Uterus (tissue), 3 donors: ENCODE measurements at regions not wholly inside any gene's neighbourhood (a gene's known extent, or its start where the extent isn't known, plus 50 kb on each side); places are given as distances from the start of the nearest gene placed in this dataset.

Experiments used
- DNase-seq, 2 donors: peaks; one replicate each; pipeline ENCODE4 v3.0.0-alpha.2; 2019 to 2020
- H3K27ac ChIP-seq, 2 donors: fragments of 200-600 bp; sonication (generic); 1 replicate in 1 of 2; 2 replicates in 1 of 2; pipeline ENCODE4 v1.5.1; 2016 to 2018
- H3K27me3 ChIP-seq, 2 donors: fragments of 200-600 bp; sonication (generic); one replicate each; pipeline ENCODE4 v1.5.1; 2018 to 2019; ENCODE audit warnings: control low read depth in 1 of 2
- H3K36me3 ChIP-seq, 2 donors: fragments of 200-600 bp; sonication (generic); one replicate each; pipeline ENCODE4 v1.5.1; 2019; ENCODE audit warnings: control low read depth in 1 of 2
- H3K4me1 ChIP-seq, 2 donors: fragments of 200-600 bp; sonication (generic); one replicate each; pipeline ENCODE4 v1.5.1; 2018 to 2019; ENCODE audit warnings: control low read depth in 1 of 2
- H3K4me3 ChIP-seq, 2 donors: fragments of 200-600 bp; sonication (generic); 1 replicate in 1 of 2; 2 replicates in 1 of 2; pipeline ENCODE4 v1.5.1; 2018 to 2019; ENCODE audit warnings: mild to moderate bottlenecking in 1 of 2
- H3K9me3 ChIP-seq, 2 donors: fragments of 200-600 bp; sonication (generic); one replicate each; pipeline ENCODE4 v1.5.1; 2019; ENCODE audit warnings: control low read depth in 1 of 2
- CTCF ChIP-seq, 4 experiments: fragments of 200-600 bp in 2 of 4; fragments of 450-650 bp in 2 of 4; sonication (generic) in 2 of 4; IDR thresholded peaks; one replicate each; pipeline ENCODE4 v1.5.1; 2016 to 2019; ENCODE audit warnings: antibody characterized with exemption in 4 of 4, mild to moderate bottlenecking in 2 of 4, moderate library complexity in 1 of 4
- POLR2A ChIP-seq, 2 donors: fragments of 450-650 bp; IDR thresholded peaks; one replicate each; pipeline ENCODE4 v1.6.1; 2016; ENCODE audit warnings: antibody characterized with exemption in 2 of 2, mild to moderate bottlenecking in 1 of 2, moderate library complexity in 1 of 2
- intact Hi-C: fragments of 100-400 bp; cut with DNase I; formaldehyde crosslinking; loops from one replicate; pipeline ENCODE4 v1.15.1; 2023; ENCODE audit warnings: low total_unique reads
- donor health status: DM: yes; HTN: yes; CAD: no.

- no peaks in the 10 kb centered on the region for H3K27me3 ChIP-seq
- H3K4me3 ChIP-seq = no peak overlapping the region
- H3K36me3 ChIP-seq = no peaks in the 10 kb centered on the region
- TF ChIP-seq POLR2A (IDR thresholded peaks at IDR 0.05) (no peak), CTCF (IDR thresholded peaks at IDR 0.05) (no peak)
- no peaks in the 10 kb centered on the region for H3K9me3 ChIP-seq
- DNase-seq = no peak
- intact Hi-C loops = no loop called here
- H3K27ac ChIP-seq = no peak overlapping the region
- no peaks in the 10 kb centered on the region for H3K4me1 ChIP-seq
Measured at GRCh38 chr7:12868027-12868426, 180.6 kb downstream of the ARL4A start.

GRCh38 chr7:12870219-12870618, 182.8 kb downstream of the ARL4A start:
- intact Hi-C loops = no loop called here
- TF ChIP-seq POLR2A (IDR thresholded peaks at IDR 0.05) = no peak
- no peak for TF ChIP-seq CTCF (IDR thresholded peaks at IDR 0.05)
- Histone ChIP-seq H3K4me1 (no peaks in the 10 kb centered on the region), H3K27ac (no peak overlapping the region), H3K4me3 (no peak overlapping the region), H3K27me3 (no peaks in the 10 kb centered on the region), H3K36me3 (no peaks in the 10 kb centered on the region), H3K9me3 (no peaks in the 10 kb centered on the region)
- no peak for DNase-seq

- Histone ChIP-seq H3K27ac (no peak overlapping the region), H3K4me1 (no peaks in the 10 kb centered on the region), H3K4me3 (no peak overlapping the region), H3K36me3 (no peaks in the 10 kb centered on the region), H3K27me3 (no peaks in the 10 kb centered on the region), H3K9me3 (no peaks in the 10 kb centered on the region)
- TF ChIP-seq POLR2A (IDR thresholded peaks at IDR 0.05) = no peak
- TF ChIP-seq CTCF (IDR thresholded peaks at IDR 0.05) = no peak
- intact Hi-C loops = no loop called here
- DNase-seq = no peak
Measured at GRCh38 chr7:12872487-12872886, 185.1 kb downstream of the ARL4A start.

- no peaks in the 10 kb centered on the region for H3K4me1 ChIP-seq
- no peak overlapping the region for H3K27ac ChIP-seq
- H3K36me3 ChIP-seq = no peaks in the 10 kb centered on the region
- no peaks in the 10 kb centered on the region for H3K27me3 ChIP-seq
- no peaks in the 10 kb centered on the region for H3K9me3 ChIP-seq
- H3K4me3 ChIP-seq = no peak overlapping the region
- TF ChIP-seq POLR2A (IDR thresholded peaks at IDR 0.05) (no peak), CTCF (IDR thresholded peaks at IDR 0.05) (no peak)
- DNase-seq = no peak
- intact Hi-C loops = no loop called here
Measured at GRCh38 chr7:12873571-12873970, 186.1 kb downstream of the ARL4A start.

GRCh38 chr7:12879139-12879538, 191.7 kb downstream of the ARL4A start:
- Histone ChIP-seq H3K27ac (no peak overlapping the region), H3K4me3 (no peak overlapping the region), H3K27me3 (no peaks in the 10 kb centered on the region), H3K9me3 (no peaks in the 10 kb centered on the region), H3K36me3 (no peaks in the 10 kb centered on the region), H3K4me1 (no peaks in the 10 kb centered on the region)
- DNase-seq = no peak
- intact Hi-C loops = no loop called here
- TF ChIP-seq CTCF (IDR thresholded peaks at IDR 0.05) (no peak), POLR2A (IDR thresholded peaks at IDR 0.05) (no peak)
